Esophagus muscularis mucosa (tissue), 4 donors: ENCODE measurements at regions not wholly inside any gene's neighbourhood (a gene's known extent, or its start where the extent isn't known, plus 50 kb on each side); places are given as distances from the start of the nearest gene placed in this dataset.

Experiments
- EP300 ChIP-seq: sonication (generic); formaldehyde crosslinking; IDR thresholded peaks from one replicate; pipeline ENCODE4 v1.6.1; 2017; ENCODE audit warnings: antibody characterized with exemption
- POLR2A ChIP-seq: fragments of 450-650 bp; IDR thresholded peaks from one replicate; pipeline ENCODE4 v1.6.1; 2017; ENCODE audit warnings: antibody characterized with exemption, moderate library complexity, mild to moderate bottlenecking, low read depth
- POLR2AphosphoS5 ChIP-seq, 2 donors: sonication (generic); formaldehyde crosslinking; IDR thresholded peaks; one replicate each; pipeline ENCODE4 v1.6.1; 2017; ENCODE audit warnings: antibody characterized with exemption in 2 of 2
- TF ChIP-seq, protein P1 (sequence below), 3 experiments: fragments of 200-600 bp in 2 of 3; fragments of 450-650 bp in 1 of 3; sonication (generic) in 2 of 3; IDR thresholded peaks; one replicate each; pipeline ENCODE4 v1.5.1; 2017 to 2019; ENCODE audit warnings: antibody characterized with exemption in 3 of 3, mild to moderate bottlenecking in 2 of 3, moderate library complexity in 1 of 3

DNA sequence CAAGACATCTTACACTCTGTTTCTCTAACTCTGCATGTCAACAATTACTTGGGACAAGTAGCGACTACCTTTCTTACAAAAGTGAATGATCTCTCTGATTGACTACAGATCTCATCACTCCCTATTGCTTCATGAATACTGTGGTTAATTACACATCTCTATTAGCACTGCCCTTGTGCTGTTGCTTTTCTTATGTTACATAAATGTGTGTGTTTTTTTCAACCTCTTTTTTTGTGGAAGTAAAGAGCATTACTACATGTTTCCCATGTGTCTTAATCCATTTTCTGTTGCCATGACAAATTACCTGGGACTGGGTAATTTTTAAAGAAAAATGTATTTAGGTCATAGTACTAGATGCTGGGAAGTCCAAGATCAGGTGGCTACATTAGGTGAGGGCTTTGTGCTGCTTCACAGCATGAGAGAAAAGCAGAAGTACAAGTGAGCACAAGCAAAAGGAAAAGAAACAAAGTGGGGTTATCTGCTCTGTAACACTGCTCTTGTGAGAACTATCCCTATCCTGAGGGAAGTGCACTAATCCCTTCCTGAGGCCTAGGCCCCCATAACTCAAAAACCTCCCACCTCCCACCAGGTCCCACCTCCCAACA, 298.2 kb upstream of the SATB1 start:
- TF ChIP-seq, protein P1, sequence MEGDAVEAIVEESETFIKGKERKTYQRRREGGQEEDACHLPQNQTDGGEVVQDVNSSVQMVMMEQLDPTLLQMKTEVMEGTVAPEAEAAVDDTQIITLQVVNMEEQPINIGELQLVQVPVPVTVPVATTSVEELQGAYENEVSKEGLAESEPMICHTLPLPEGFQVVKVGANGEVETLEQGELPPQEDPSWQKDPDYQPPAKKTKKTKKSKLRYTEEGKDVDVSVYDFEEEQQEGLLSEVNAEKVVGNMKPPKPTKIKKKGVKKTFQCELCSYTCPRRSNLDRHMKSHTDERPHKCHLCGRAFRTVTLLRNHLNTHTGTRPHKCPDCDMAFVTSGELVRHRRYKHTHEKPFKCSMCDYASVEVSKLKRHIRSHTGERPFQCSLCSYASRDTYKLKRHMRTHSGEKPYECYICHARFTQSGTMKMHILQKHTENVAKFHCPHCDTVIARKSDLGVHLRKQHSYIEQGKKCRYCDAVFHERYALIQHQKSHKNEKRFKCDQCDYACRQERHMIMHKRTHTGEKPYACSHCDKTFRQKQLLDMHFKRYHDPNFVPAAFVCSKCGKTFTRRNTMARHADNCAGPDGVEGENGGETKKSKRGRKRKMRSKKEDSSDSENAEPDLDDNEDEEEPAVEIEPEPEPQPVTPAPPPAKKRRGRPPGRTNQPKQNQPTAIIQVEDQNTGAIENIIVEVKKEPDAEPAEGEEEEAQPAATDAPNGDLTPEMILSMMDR (IDR thresholded peaks at IDR 0.05) = no peak
- TF ChIP-seq EP300 = no peak
- no peak for TF ChIP-seq POLR2A
- TF ChIP-seq POLR2AphosphoS5 (IDR thresholded peaks at IDR 0.05) = no peak
